HepG2 (cell line): ENCODE measurements at regions not wholly inside any gene's neighbourhood (a gene's known extent, or its start where the extent isn't known, plus 50 kb on each side); places are given as distances from the start of the nearest gene placed in this dataset.
"Not testable (repeated sequence)": the region's sequence is repeated elsewhere in the genome, so short reads cannot be mapped to it uniquely, and the experiment has no call there.

Experiments
- TGIF2 ChIP-seq: IDR thresholded peaks from 2 replicates; pipeline ENCODE4 v1.6.1; 2016; ENCODE audit warnings: control low read depth, missing compliant biosample characterization
- ZBTB39 ChIP-seq: sonication (generic); formaldehyde crosslinking; IDR thresholded peaks from 2 replicates; pipeline ENCODE4 v1.5.0; 2020; ENCODE audit warnings: missing genetic modification reagents
- ZNF143 ChIP-seq: sonication (generic); formaldehyde crosslinking; IDR thresholded peaks from 2 replicates; pipeline ENCODE4 v1.4.0; 2020; ENCODE audit warnings: missing genetic modification reagents
- TF ChIP-seq, protein P1 (sequence below): sonication (generic); formaldehyde crosslinking; IDR thresholded peaks from 2 replicates; pipeline ENCODE4 v1.5.0; 2020; ENCODE audit warnings: mild to moderate bottlenecking, missing genetic modification reagents, moderate library complexity
- TF ChIP-seq, protein P2 (sequence below): sonication (generic); formaldehyde crosslinking; conservative IDR thresholded peaks from 2 replicates; pipeline ENCODE4 v1.4.0; 2020; ENCODE audit warnings: missing genetic modification reagents

DNA sequence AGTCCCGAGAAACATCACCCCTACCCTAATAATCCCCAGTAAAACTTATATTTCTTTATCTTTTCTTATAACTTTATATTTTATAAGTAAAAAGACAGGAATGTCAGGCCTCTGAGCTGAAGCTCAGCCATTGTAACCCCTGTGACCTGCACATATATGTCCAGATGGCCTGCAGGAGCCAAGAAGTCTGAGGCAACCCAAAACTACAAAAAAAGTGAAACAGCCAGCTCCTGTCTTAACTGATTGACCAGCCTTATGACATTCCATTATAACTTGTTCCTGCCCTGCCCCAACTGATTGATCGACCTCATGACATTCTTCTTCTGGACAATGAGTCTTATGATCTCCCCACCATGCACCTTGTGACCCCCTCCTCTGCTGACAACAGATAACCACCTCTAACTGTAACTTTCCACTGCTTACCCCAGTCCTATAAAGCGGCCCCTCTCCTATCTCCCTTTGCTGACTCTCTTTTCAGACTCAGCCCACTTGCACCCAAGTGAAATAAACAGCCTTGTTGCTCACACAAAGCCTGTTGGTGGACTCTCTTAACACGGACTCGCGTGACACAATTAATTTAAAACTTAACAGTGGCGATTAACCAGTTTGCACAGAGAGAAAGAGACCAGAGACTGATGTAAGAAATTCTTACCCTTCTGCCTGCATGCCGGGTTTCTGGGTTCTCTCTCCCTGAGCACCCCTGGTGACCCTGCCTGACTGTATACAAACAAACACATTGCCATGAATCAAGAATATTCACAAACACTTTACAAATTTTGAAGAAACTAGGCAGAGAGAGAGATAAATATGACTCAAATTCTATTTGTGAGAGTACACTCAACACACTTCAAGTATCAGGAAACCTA is 1109.2 kb upstream of the TMEM132C start:
- not testable (repeated sequence) for TF ChIP-seq TGIF2 (CRISPR knock-in tag); ZNF143 (CRISPR knock-in tag); ZBTB39
- TF ChIP-seq, protein P1, sequence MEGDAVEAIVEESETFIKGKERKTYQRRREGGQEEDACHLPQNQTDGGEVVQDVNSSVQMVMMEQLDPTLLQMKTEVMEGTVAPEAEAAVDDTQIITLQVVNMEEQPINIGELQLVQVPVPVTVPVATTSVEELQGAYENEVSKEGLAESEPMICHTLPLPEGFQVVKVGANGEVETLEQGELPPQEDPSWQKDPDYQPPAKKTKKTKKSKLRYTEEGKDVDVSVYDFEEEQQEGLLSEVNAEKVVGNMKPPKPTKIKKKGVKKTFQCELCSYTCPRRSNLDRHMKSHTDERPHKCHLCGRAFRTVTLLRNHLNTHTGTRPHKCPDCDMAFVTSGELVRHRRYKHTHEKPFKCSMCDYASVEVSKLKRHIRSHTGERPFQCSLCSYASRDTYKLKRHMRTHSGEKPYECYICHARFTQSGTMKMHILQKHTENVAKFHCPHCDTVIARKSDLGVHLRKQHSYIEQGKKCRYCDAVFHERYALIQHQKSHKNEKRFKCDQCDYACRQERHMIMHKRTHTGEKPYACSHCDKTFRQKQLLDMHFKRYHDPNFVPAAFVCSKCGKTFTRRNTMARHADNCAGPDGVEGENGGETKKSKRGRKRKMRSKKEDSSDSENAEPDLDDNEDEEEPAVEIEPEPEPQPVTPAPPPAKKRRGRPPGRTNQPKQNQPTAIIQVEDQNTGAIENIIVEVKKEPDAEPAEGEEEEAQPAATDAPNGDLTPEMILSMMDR (CRISPR knock-in tag): not testable (repeated sequence)
- TF ChIP-seq, protein P2, sequence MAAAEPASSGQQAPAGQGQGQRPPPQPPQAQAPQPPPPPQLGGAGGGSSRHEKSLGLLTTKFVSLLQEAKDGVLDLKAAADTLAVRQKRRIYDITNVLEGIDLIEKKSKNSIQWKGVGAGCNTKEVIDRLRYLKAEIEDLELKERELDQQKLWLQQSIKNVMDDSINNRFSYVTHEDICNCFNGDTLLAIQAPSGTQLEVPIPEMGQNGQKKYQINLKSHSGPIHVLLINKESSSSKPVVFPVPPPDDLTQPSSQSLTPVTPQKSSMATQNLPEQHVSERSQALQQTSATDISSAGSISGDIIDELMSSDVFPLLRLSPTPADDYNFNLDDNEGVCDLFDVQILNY (CRISPR knock-in tag): not testable (repeated sequence)
